T-cell (primary cell): ENCODE measurements at regions not wholly inside any gene's neighbourhood (a gene's known extent, or its start where the extent isn't known, plus 50 kb on each side); places are given as distances from the start of the nearest gene placed in this dataset.

Experiments
- ATAC-seq, 4 experiments: fragments of 200-7000 bp in 3 of 4; fragments of 150-1000 bp in 1 of 4; cut with Tn5 transposase; replicated peaks in 1 of 4; 1 replicate in 3 of 4; 2 replicates in 1 of 4; pipeline ENCODE4 v1.10.0; 2021; ENCODE audit warnings: moderate library complexity in 3 of 4, mild to moderate bottlenecking in 2 of 4, moderate number of reproducible peaks in 1 of 4
- CTCF ChIA-PET, 2 donors: fragments of 300-600 bp; sonication (Branson Sonifier 250); formaldehyde crosslinking; loops; one replicate each; lab custom pipeline; 2022; ENCODE audit warnings: antibody characterized with exemption in 2 of 2; lab: Charles Lee
- POLR2A ChIA-PET, 2 donors: fragments of 300-600 bp; sonication (Branson Sonifier 250); formaldehyde crosslinking; loops; one replicate each; lab custom pipeline; 2022; ENCODE audit warnings: antibody characterized with exemption in 2 of 2; lab: Charles Lee
- DNase-seq, 35 experiments: peaks; one replicate each; pipeline versions ENCODE4 v3.0.0 to v3.0.0-alpha.2; 2013 to 2023
- H3K27ac ChIP-seq: one replicate; pipeline ENCODE4 v1.5.1; 2013; ENCODE audit warnings: low read length
- H3K27me3 ChIP-seq, 2 experiments: replicated peaks in 1 of 2; 1 replicate in 1 of 2; 2 replicates in 1 of 2; pipeline versions ENCODE4 v1.6.1 to v1.7.0; 2013; ENCODE audit warnings: low read length in 1 of 2, mixed read lengths in 1 of 2; ENCODE audit not compliant: control insufficient read depth in 2 of 2, insufficient read depth in 2 of 2; ENCODE audit errors: extremely low read depth in 1 of 2
- H3K36me3 ChIP-seq, 2 donors: 1 replicate in 1 of 2; 2 replicates in 1 of 2; pipeline versions ENCODE4 v1.6.1 to v1.7.0; 2013; ENCODE audit warnings: low read length in 1 of 2; ENCODE audit not compliant: control insufficient read depth in 2 of 2, insufficient read depth in 1 of 2; ENCODE audit errors: extremely low read depth in 1 of 2
- H3K4me1 ChIP-seq, 2 experiments: 1 replicate in 1 of 2; 2 replicates in 1 of 2; pipeline versions ENCODE4 v1.6.1 to v1.7.0; 2013; ENCODE audit warnings: low read length in 2 of 2, mixed read lengths in 1 of 2; ENCODE audit not compliant: insufficient read depth in 2 of 2, control insufficient read depth in 1 of 2; ENCODE audit errors: extremely low read depth in 1 of 2
- H3K4me3 ChIP-seq, 2 donors: 1 replicate in 1 of 2; 2 replicates in 1 of 2; pipeline versions ENCODE4 v1.5.1 to v1.7.0; 2013; ENCODE audit warnings: mild to moderate bottlenecking in 2 of 2, low read length in 1 of 2, moderate library complexity in 1 of 2; ENCODE audit not compliant: control insufficient read depth in 1 of 2; ENCODE audit errors: extremely low read depth in 1 of 2
- H3K9me3 ChIP-seq: 2 replicates; pipeline ENCODE4 v1.7.0; 2013
- H3K27ac Mint-ChIP-seq, 2 donors: one replicate each; pipeline ENCODE4 v1.8.0; 2020 to 2021; ENCODE audit warnings: mild to moderate bottlenecking in 2 of 2, mixed read lengths in 2 of 2
- H3K27me3 Mint-ChIP-seq, 2 donors: one replicate each; pipeline ENCODE4 v1.8.0; 2021 to 2022; ENCODE audit warnings: mixed read lengths in 2 of 2
- H3K36me3 Mint-ChIP-seq: one replicate; pipeline ENCODE4 v1.8.0; 2021; ENCODE audit warnings: mixed read lengths
- H3K4me1 Mint-ChIP-seq, 3 donors: one replicate each; pipeline ENCODE4 v1.8.0; 2020 to 2022; ENCODE audit warnings: mixed read lengths in 3 of 3, mild to moderate bottlenecking in 1 of 3
- H3K4me3 Mint-ChIP-seq, 3 donors: one replicate each; pipeline ENCODE4 v1.8.0; 2020 to 2022; ENCODE audit warnings: mild to moderate bottlenecking in 3 of 3, mixed read lengths in 3 of 3, moderate library complexity in 3 of 3
- H3K9me3 Mint-ChIP-seq, 3 donors: one replicate each; pipeline ENCODE4 v1.8.0; 2020 to 2022; ENCODE audit warnings: mixed read lengths in 3 of 3
- WGBS: methylation state at CpG from one replicate; pipeline ENCODE4 v1.1.5; 2013; ENCODE audit warnings: missing lambda C conversion rate; ENCODE audit not compliant: insufficient coverage; 5-methylcytosine and 5-hydroxymethylcytosine counted together

DNA sequence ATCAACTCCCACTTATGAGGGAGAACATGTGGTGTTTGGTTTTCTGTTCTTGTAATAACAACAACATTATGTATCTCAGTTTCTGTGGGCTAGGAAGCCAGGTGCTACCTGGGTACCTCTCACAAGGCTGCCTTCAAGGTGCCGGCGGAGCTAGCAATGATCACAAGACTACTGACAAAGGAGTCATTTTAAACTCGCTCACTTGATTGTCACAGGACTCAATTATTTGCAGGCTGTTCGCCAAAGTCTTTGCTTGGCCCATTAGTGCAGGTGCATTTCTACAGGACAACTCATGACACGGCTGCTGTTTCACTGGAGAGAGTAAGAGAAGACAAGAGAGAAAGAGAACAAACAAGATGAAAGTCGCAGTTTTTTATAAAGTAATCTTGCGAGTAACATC, 1237.4 kb upstream of the TMPRSS15 start:
- DNase-seq (no peak), ATAC-seq (no peak)
- H3K27me3 ChIP-seq: no peaks in the 10 kb centered on the region
- H3K36me3 ChIP-seq: no peaks in the 10 kb centered on the region
- 92% methylated on average over 4 of the region's 7 CpGs for WGBS
- peaks cover 3 to 9% (median 5%) of the 10 kb centered on the region in 3 donors for H3K9me3 Mint-ChIP-seq
- H3K4me3 ChIP-seq: no peak overlapping the region
- no peak overlapping the region for H3K27ac Mint-ChIP-seq
- H3K4me3 Mint-ChIP-seq: no peak overlapping the region
- H3K36me3 Mint-ChIP-seq: no peaks in the 10 kb centered on the region
- no peaks in the 10 kb centered on the region for H3K27me3 Mint-ChIP-seq
- H3K9me3 ChIP-seq: no peaks in the 10 kb centered on the region
- POLR2A ChIA-PET: no interaction called here
- no peaks in the 10 kb centered on the region for H3K4me1 ChIP-seq
- no peak overlapping the region for H3K27ac ChIP-seq
- CTCF ChIA-PET: no interaction called here
- H3K4me1 Mint-ChIP-seq: no peaks in the 10 kb centered on the region

DNA sequence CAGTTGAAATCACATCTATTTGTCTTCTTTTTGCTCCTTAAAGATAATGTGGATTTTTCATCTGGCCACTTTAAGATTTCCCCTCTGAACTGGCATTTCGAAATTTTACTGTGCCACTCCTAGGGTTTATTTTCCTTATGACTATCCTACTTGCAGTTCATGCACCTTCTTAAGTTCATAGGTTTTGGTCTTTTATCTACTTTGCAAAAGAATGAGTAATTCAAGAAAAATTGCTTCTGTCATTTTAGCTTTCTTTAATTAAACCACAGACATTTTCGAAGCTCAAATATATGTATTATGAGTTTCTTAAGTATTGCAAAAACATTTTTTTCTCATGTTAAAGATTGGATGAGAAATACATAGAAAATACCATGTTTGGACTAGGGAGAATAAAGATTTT, 1244.8 kb upstream of the TMPRSS15 start:
- Mint-ChIP-seq H3K9me3 (peaks cover 6 to 9% (median 7%) of the 10 kb centered on the region in 3 donors), H3K4me3 (no peak overlapping the region), H3K4me1 (no peaks in the 10 kb centered on the region), H3K27ac (no peak overlapping the region), H3K27me3 (no peaks in the 10 kb centered on the region), H3K36me3 (no peaks in the 10 kb centered on the region)
- H3K27ac ChIP-seq: no peak overlapping the region
- no CpG with 5 or more reads among the region's 2 CpGs for WGBS
- no peaks in the 10 kb centered on the region for H3K36me3 ChIP-seq
- H3K9me3 ChIP-seq: no peaks in the 10 kb centered on the region
- no peak overlapping the region for H3K4me3 ChIP-seq
- ATAC-seq (no peak), DNase-seq (no peak)
- POLR2A ChIA-PET: no interaction called here
- no peaks in the 10 kb centered on the region for H3K4me1 ChIP-seq
- H3K27me3 ChIP-seq: no peaks in the 10 kb centered on the region
- CTCF ChIA-PET: no interaction called here

DNA sequence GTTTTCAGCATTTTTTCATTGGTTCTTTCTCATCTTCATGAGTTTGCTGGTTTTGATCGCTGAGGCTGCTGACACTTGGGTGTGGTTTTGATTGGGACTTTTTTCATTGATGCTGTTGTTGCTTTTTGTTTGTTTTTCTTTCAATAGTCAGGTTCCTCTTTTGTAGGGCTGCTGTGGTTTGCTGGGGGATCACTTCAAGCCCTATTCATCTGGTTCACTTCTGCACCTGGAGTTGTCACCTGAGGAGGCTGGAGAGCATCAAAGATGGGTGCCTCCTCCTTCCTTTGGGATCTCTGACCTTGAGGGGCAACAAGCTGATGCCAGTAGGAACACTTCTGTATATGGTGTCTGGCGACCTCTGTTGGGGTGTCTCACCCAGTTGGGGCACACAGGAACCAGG, 1279.9 kb upstream of the TMPRSS15 start:
- POLR2A ChIA-PET: no interaction called here
- no peaks in the 10 kb centered on the region for H3K36me3 ChIP-seq

DNA sequence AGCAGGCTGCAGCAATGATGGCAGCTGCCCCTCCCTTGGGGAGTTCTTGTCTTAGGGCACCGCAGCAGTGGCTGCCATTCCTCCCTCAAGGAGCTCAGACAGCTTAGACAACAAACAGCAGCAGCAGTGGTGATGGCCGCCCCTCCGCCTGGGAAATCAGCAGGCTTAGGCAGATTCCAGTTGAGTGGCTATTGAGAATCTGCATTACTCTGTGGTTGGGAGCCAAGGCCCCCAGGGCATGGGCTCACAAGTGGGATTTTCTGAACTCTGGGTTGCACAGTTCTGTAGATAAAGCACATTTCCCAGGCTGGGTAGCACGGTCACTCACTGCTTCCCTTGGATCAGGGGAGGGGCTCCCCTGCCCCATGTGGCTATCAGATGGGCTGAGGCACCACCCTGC, 1280.7 kb upstream of the TMPRSS15 start:
- CTCF ChIA-PET: no interaction called here
- H3K4me3 Mint-ChIP-seq: no peak overlapping the region
- no peak for DNase-seq

More for the DNA sequence above, 1279.9 kb upstream of the TMPRSS15 start:
- no peak overlapping the region for H3K27ac Mint-ChIP-seq
- Histone ChIP-seq H3K4me1 (no peaks in the 10 kb centered on the region), H3K27me3 (no peaks in the 10 kb centered on the region), H3K9me3 (no peaks in the 10 kb centered on the region), H3K27ac (no peak overlapping the region), H3K4me3 (no peak overlapping the region)
- ATAC-seq (no peak), DNase-seq (no peak)
- no peaks in the 10 kb centered on the region for H3K27me3 Mint-ChIP-seq
- no peaks in the 10 kb centered on the region for H3K36me3 Mint-ChIP-seq
- WGBS: 76% methylated on average over 2 of the region's 2 CpGs
- peaks cover 11 to 30% (median 24%) of the 10 kb centered on the region in 3 donors for H3K9me3 Mint-ChIP-seq
- CTCF ChIA-PET: no interaction called here
- H3K4me1 Mint-ChIP-seq: no peaks in the 10 kb centered on the region
- no peak overlapping the region for H3K4me3 Mint-ChIP-seq

DNA sequence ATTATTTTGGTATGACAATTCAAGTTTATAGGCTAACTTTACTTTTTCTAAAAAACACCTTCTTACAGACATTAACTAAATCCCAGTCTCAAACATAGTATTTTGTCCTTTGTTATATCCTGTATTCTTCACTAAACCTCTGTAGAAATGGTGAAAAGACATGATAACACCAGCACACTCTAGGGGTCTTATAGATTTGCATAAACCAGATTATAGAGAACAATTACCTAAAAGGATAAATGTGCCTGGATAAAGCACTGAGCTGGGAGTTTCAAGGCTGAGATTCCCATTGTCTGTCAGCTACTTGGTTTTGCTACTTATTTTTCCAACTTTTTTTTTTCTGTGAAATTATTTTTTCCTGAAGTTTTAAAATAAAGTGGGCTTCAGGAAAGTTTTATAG, 1288.6 kb upstream of the TMPRSS15 start:
- Histone ChIP-seq H3K36me3 (no peaks in the 10 kb centered on the region), H3K9me3 (no peaks in the 10 kb centered on the region), H3K4me3 (no peak overlapping the region), H3K4me1 (no peaks in the 10 kb centered on the region), H3K27me3 (no peaks in the 10 kb centered on the region), H3K27ac (no peak overlapping the region)
- Mint-ChIP-seq H3K4me1 (no peaks in the 10 kb centered on the region), H3K9me3 (peaks cover 4 to 22% (median 7%) of the 10 kb centered on the region in 3 donors), H3K27ac (no peak overlapping the region), H3K4me3 (no peak overlapping the region), H3K36me3 (no peaks in the 10 kb centered on the region), H3K27me3 (no peaks in the 10 kb centered on the region)
- ATAC-seq (no peak), DNase-seq (no peak)
- POLR2A ChIA-PET: interaction anchor here in 1 of 2 donors (0.7 kb wide), 1 partner anchor 8 kb away, joined by 3 read pairs; no protein-coding TSS in a partner anchor
- CTCF ChIA-PET: no interaction called here

More for the DNA sequence above, 1280.7 kb upstream of the TMPRSS15 start:
- H3K4me1 ChIP-seq: no peaks in the 10 kb centered on the region
- no peak overlapping the region for H3K27ac ChIP-seq
- H3K9me3 ChIP-seq: no peaks in the 10 kb centered on the region
- 67% methylated on average over 3 of the region's 4 CpGs for WGBS
- H3K36me3 Mint-ChIP-seq: no peaks in the 10 kb centered on the region
- no peaks in the 10 kb centered on the region for H3K27me3 ChIP-seq
- no peak overlapping the region for H3K27ac Mint-ChIP-seq
- peaks cover 8 to 30% (median 23%) of the 10 kb centered on the region in 3 donors for H3K9me3 Mint-ChIP-seq
- H3K36me3 ChIP-seq: no peaks in the 10 kb centered on the region
- no peak overlapping the region for H3K4me3 ChIP-seq
- POLR2A ChIA-PET: no interaction called here
- ATAC-seq: no peak
- H3K27me3 Mint-ChIP-seq: no peaks in the 10 kb centered on the region
- no peaks in the 10 kb centered on the region for H3K4me1 Mint-ChIP-seq

DNA sequence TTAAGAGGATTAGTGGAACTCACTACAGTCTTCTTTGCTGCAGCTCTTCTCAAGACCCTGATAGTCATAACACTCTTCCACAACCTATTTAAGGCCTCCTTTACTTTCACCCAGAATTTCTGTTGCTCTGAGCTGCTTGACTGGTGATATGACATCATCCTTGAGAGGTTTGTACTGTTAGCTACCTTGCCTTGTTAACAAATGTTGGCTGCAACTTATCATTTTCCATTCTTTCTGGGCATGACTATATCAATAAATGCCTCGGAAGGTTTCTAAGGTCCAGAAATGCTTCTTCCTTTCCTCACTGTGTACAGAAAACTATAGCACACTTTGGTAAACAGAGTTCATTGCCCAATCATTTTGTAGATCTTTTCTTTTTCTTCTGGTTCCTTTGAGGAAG, 1292.2 kb upstream of the TMPRSS15 start:
- no peak for ATAC-seq
- Histone ChIP-seq H3K4me3 (no peak overlapping the region), H3K4me1 (no peaks in the 10 kb centered on the region), H3K36me3 (no peaks in the 10 kb centered on the region), H3K27me3 (no peaks in the 10 kb centered on the region), H3K9me3 (no peaks in the 10 kb centered on the region), H3K27ac (no peak overlapping the region)
- Mint-ChIP-seq H3K27ac (no peak overlapping the region), H3K36me3 (no peaks in the 10 kb centered on the region), H3K27me3 (no peaks in the 10 kb centered on the region), H3K4me3 (no peak overlapping the region), H3K4me1 (no peaks in the 10 kb centered on the region), H3K9me3 (peaks cover 9 to 33% (median 11%) of the 10 kb centered on the region in 3 donors)
- CTCF ChIA-PET: interaction anchor here in 1 of 2 donors (0.5 kb wide), 1 partner anchor 266 kb away, joined by 4 read pairs; no protein-coding TSS in a partner anchor
- POLR2A ChIA-PET: no interaction called here
- DNase-seq: no peak
- WGBS: 75% methylated on average over 1 of the region's 1 CpG

DNA sequence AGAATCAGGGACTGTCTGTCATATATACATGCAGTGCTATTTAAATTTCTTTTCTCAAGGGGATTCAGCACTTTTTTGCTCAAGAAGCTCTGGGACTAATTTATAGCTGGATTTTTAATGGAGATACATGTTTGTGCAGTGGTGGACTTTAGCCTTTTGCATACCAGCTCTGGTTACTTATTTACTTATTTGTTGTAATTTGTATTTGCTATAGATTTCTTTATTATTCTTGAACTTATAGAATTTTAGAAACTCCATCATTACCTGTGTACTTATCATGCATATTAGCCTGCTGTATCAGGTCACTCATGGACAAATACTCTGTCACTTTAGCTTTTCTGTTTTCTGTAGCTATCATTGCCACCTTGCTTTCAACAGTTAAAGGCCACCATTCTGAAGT, 1296.9 kb upstream of the TMPRSS15 start:
- Histone ChIP-seq H3K27me3 (no peaks in the 10 kb centered on the region), H3K4me1 (no peaks in the 10 kb centered on the region), H3K4me3 (no peak overlapping the region), H3K36me3 (no peaks in the 10 kb centered on the region), H3K9me3 (no peaks in the 10 kb centered on the region), H3K27ac (no peak overlapping the region)
- no peak for DNase-seq
- ChIA-PET POLR2A (interaction anchor here in 1 of 2 donors (0.6 kb wide), 1 partner anchor 8 kb away, joined by 3 read pairs; no protein-coding TSS in a partner anchor), CTCF (no interaction called here)
- no peak overlapping the region for H3K4me3 Mint-ChIP-seq
- H3K36me3 Mint-ChIP-seq: no peaks in the 10 kb centered on the region
- no peak overlapping the region for H3K27ac Mint-ChIP-seq
- H3K27me3 Mint-ChIP-seq: no peaks in the 10 kb centered on the region
- no peak for ATAC-seq
- H3K9me3 Mint-ChIP-seq: peaks cover 15 to 48% (median 16%) of the 10 kb centered on the region in 3 donors
- H3K4me1 Mint-ChIP-seq: no peaks in the 10 kb centered on the region
